Keratinocyte (primary cell): ENCODE measurements at regions not wholly inside any gene's neighbourhood (a gene's known extent, or its start where the extent isn't known, plus 50 kb on each side); places are given as distances from the start of the nearest gene placed in this dataset.
"Not testable (repeated sequence)": the region's sequence is repeated elsewhere in the genome, so short reads cannot be mapped to it uniquely, and the experiment has no call there.

Experiments used
- CTCF ChIP-seq, 3 experiments: IDR thresholded peaks in 1 of 3; conservative IDR thresholded peaks in 1 of 3; optimal IDR thresholded peaks in 1 of 3; 2 replicates in 2 of 3; 3 replicates in 1 of 3; pipeline versions ENCODE3 to v1.5.1; 2011; ENCODE audit warnings: low read length in 3 of 3, mild to moderate bottlenecking in 3 of 3, moderate library complexity in 2 of 3, control low read depth in 1 of 3, inconsistent platforms in 1 of 3; ENCODE audit not compliant: insufficient read depth in 2 of 3; ENCODE audit errors: extremely low read depth in 1 of 3
- EZH2 ChIP-seq: IDR thresholded peaks from one replicate; pipeline ENCODE4 v1.6.1; 2012; ENCODE audit warnings: inconsistent platforms, mild to moderate bottlenecking, low read length, moderate library complexity

GRCh38 chr6:113795371-113795770, 61.8 kb upstream of the MARCKS start:
- TF ChIP-seq CTCF (optimal IDR thresholded peaks at IDR 0.05 in 1 of 3, IDR thresholded peaks at IDR 0.05 in 1 of 3, conservative IDR thresholded peaks at IDR 0.05 in 1 of 3; ENCODE audit: extremely low read depth in 1 of 3, insufficient read depth in 2 of 3, low read length in 3 of 3); EZH2: not testable (repeated sequence)
